D721Med (cell line): ENCODE measurements at regions not wholly inside any gene's neighbourhood (a gene's known extent, or its start where the extent isn't known, plus 50 kb on each side); places are given as distances from the start of the nearest gene placed in this dataset.

Experiments
- DNase-seq: peaks from one replicate; pipeline ENCODE4 v3.0.0; 2011; ENCODE audit warnings: low spot score; ENCODE audit not compliant: insufficient read length
- FAIRE-seq: peaks from 2 replicates; lab custom pipeline; 2011; peaks lifted over from hg19 to GRCh38; lab: Jason Lieb, UNC
- TF ChIP-seq, protein P1 (sequence below): IDR thresholded peaks from 2 replicates; pipeline ENCODE4 v1.5.1; 2012; ENCODE audit warnings: mild to moderate bottlenecking, control low read depth; ENCODE audit not compliant: insufficient read depth; ENCODE audit errors: missing control alignments

DNA sequence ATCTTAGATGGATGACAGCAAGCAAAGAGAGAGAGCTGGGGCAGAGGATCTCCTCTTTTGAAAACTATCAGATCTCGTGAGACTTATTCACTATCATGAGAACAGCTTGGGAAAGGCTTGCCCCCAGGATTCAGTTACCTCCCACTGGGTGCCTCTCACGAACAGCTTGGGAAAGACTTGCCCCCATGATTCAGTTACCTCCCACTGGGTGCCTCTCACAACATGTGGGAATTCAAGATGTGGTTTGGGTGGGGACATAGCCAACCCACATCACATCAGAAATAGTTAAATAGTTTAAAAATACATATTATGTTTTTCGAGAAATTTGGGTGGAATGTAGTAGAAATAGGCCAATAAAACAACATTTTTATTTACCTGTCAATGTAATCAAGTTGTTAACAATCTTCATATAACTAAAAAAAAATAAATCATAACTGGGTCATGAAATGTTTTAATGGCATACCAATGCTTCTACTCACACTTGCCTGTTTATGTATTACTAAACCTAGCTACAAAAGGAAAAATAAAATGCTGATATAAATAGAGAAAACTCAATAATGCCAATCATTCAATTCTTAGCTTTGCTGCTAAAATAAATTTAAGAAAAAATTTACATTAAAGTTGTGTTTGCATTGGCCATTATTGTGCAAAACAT lies 608.9 kb downstream of the SUCLG1 start:
- TF ChIP-seq, protein P1, sequence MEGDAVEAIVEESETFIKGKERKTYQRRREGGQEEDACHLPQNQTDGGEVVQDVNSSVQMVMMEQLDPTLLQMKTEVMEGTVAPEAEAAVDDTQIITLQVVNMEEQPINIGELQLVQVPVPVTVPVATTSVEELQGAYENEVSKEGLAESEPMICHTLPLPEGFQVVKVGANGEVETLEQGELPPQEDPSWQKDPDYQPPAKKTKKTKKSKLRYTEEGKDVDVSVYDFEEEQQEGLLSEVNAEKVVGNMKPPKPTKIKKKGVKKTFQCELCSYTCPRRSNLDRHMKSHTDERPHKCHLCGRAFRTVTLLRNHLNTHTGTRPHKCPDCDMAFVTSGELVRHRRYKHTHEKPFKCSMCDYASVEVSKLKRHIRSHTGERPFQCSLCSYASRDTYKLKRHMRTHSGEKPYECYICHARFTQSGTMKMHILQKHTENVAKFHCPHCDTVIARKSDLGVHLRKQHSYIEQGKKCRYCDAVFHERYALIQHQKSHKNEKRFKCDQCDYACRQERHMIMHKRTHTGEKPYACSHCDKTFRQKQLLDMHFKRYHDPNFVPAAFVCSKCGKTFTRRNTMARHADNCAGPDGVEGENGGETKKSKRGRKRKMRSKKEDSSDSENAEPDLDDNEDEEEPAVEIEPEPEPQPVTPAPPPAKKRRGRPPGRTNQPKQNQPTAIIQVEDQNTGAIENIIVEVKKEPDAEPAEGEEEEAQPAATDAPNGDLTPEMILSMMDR = no peak
- no peak for DNase-seq
- no peak for FAIRE-seq

- TF ChIP-seq, protein P1 = no peak
- DNase-seq = no peak
- no peak for FAIRE-seq
Observed at GRCh38 chr2:83844490-83844889, 614.6 kb downstream of the SUCLG1 start.

DNA sequence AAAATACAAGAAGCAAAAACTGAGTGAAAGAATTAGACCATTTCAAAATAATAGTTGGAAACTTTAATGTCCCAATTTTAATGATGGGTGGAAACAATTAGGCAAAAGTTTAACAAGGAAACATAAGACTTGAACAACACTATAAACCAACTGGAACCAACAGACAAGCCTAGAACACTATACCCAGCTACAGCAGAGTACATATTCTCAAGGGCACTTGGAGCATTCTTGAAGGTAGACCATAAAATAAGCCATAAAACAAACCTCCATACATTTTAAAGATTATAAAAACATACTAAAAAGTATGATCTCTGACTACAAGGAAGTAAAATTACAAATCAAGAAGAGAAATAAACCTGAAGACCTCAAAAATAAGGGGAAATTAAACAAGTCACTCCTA lies 616.7 kb downstream of the SUCLG1 start:
- DNase-seq (no peak), FAIRE-seq (no peak)
- TF ChIP-seq, protein P1 = no peak

DNA sequence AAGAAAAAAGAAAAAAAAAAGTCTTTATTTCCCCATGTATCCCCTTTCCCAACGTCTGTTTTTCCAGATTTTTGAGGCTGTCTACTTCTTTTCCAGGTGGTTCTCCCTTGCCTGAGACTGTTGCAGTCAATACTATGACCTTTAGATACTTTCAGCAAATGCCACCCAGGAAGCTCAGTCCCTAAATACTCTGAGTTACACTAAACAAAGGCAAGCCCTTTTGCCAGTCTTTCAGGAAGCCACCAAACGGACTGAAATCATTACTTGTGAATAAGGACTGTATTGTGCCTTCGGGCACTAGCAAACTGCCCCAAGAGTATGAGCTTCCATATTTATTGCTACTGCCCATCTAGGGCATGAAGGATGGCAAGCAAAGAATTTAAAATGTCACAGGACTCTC lies 621.3 kb downstream of the SUCLG1 start:
- FAIRE-seq = no peak

GRCh38 chr2:83827618-83828017 lies 631.5 kb downstream of the SUCLG1 start:
- FAIRE-seq (no peak), DNase-seq (no peak)
- TF ChIP-seq, protein P1 = peak; percentile 21

More for the DNA sequence above, 621.3 kb downstream of the SUCLG1 start:
- DNase-seq = no peak
- TF ChIP-seq, protein P1 = no peak

DNA sequence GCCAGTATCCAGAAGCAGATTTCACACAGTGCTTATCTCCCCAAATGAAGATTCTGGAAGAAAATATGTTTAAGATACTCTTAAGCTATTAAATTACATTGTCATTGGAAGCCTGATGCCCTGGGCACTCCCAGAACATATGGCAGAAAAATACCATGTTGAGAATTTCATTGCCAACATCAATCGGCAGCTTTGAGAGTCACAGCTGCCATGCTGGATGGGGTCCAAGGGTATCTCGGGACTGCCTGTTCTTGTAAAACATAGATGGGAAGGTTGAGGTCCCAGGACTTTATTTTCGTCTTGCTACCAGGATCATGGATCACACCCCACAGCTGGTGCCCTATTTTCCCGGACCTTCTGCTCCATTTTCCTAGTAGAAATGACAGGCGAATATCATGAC lies 632.5 kb downstream of the SUCLG1 start:
- FAIRE-seq (no peak), DNase-seq (no peak)
- TF ChIP-seq, protein P1 = no peak

- DNase-seq (no peak), FAIRE-seq (no peak)
- TF ChIP-seq, protein P1 = no peak
Observed at GRCh38 chr2:83823229-83823628, 635.9 kb downstream of the SUCLG1 start.
